Effector memory CD8-positive, alpha-beta T cell (primary cell): ENCODE measurements at regions not wholly inside any gene's neighbourhood (a gene's known extent, or its start where the extent isn't known, plus 50 kb on each side); places are given as distances from the start of the nearest gene placed in this dataset.
"Not testable (repeated sequence)": the region's sequence is repeated elsewhere in the genome, so short reads cannot be mapped to it uniquely, and the experiment has no call there.

Source experiments
- ATAC-seq: fragments of 150-1000 bp; cut with Tn5 transposase; replicated peaks from 2 replicates; pipeline ENCODE4 v1.10.0; 2021; ENCODE audit warnings: mild to moderate bottlenecking, moderate library complexity
- DNase-seq, 3 experiments: peaks; one replicate each; pipeline ENCODE4 v3.0.0; 2021
- H3K27ac Mint-ChIP-seq, 2 donors: one replicate each; pipeline ENCODE4 v1.8.0; 2022; ENCODE audit warnings: mild to moderate bottlenecking in 2 of 2, mixed read lengths in 2 of 2, moderate library complexity in 2 of 2
- H3K27me3 Mint-ChIP-seq, 2 donors: one replicate each; pipeline ENCODE4 v1.8.0; 2022; ENCODE audit warnings: mixed read lengths in 2 of 2
- H3K36me3 Mint-ChIP-seq: one replicate; pipeline ENCODE4 v1.8.0; 2022; ENCODE audit warnings: mild to moderate bottlenecking, moderate library complexity, mixed read lengths; ENCODE audit not compliant: insufficient read depth
- H3K4me1 Mint-ChIP-seq, 2 donors: one replicate each; pipeline ENCODE4 v1.8.0; 2022; ENCODE audit warnings: low read depth in 2 of 2, mixed read lengths in 2 of 2
- H3K4me3 Mint-ChIP-seq, 2 donors: one replicate each; pipeline ENCODE4 v1.8.0; 2022; ENCODE audit warnings: mild to moderate bottlenecking in 2 of 2, mixed read lengths in 2 of 2, moderate library complexity in 2 of 2
- H3K9me3 Mint-ChIP-seq, 2 donors: one replicate each; pipeline ENCODE4 v1.8.0; 2022; ENCODE audit warnings: mixed read lengths in 2 of 2

DNA sequence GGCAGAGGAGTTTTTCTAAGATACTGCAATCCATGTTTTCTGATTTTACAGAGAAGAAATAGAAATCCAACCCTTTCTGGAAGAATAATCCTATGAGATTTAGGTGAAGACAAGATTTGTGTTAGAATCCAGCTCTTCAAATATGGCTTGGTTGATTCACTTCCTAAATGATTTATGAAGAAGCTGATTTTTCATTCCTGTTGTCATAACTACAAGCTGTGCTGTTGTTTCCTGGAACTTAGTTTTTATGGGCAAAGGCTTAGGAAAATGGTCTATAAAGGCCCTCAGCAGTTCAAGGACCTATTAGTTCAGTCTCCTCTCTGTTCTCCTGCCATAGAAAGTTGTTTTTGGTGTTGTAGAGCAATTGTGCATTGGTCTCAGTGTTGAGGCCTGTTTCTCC lies 174.2 kb upstream of the FAM20A start:
- peaks cover 19 to 29% of the 10 kb centered on the region in 2 donors for H3K27me3 Mint-ChIP-seq
- H3K36me3 Mint-ChIP-seq = no peaks in the 10 kb centered on the region
- H3K4me1 Mint-ChIP-seq = no peaks in the 10 kb centered on the region
- DNase-seq (no peak), ATAC-seq (no peak)
- no peak overlapping the region for H3K4me3 Mint-ChIP-seq
- no peaks in the 10 kb centered on the region for H3K9me3 Mint-ChIP-seq
- H3K27ac Mint-ChIP-seq = no peak overlapping the region

- Mint-ChIP-seq H3K4me1 (no peaks in the 10 kb centered on the region), H3K36me3 (no peaks in the 10 kb centered on the region), H3K27me3 (peaks cover 8 to 15% of the 10 kb centered on the region in 2 donors), H3K27ac (no peak overlapping the region), H3K9me3 (no peaks in the 10 kb centered on the region), H3K4me3 (peak overlapping the region in 1 of 2 donors; percentile 26)
- DNase-seq (no peak), ATAC-seq (no peak)
Measured at GRCh38 chr17:68771867-68772515, 170.8 kb upstream of the FAM20A start.

- Mint-ChIP-seq H3K4me3 (no peak overlapping the region), H3K36me3 (no peaks in the 10 kb centered on the region), H3K27me3 (peaks cover 17 to 28% of the 10 kb centered on the region in 2 donors), H3K27ac (no peak overlapping the region), H3K4me1 (no peaks in the 10 kb centered on the region), H3K9me3 (no peaks in the 10 kb centered on the region)
- DNase-seq (no peak), ATAC-seq (no peak)
Measured at GRCh38 chr17:68768804-68769203, 167.6 kb upstream of the FAM20A start.

DNA sequence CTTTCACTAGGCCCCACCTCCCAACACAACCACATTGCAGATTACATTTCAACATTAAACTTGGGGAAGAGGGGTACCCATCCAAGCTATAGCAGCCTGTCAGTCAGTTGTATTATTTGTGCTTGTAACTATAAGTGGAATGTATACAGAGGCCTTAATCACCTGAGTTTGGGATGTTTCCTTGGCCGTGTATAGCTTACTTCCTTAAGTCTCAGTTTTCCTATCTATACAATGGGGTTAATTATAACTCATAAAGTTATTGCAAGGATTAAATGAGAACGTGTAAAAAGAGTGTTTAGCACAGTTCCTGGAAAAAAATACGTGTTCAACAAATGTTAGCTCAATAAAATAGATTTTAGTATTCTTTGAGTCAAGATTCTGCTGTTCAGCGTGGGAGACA lies 165.5 kb upstream of the FAM20A start:
- ATAC-seq (no peak), DNase-seq (no peak)
- H3K4me3 Mint-ChIP-seq = no peak overlapping the region
- peaks cover 9 to 20% of the 10 kb centered on the region in 2 donors for H3K27me3 Mint-ChIP-seq
- no peak overlapping the region for H3K27ac Mint-ChIP-seq
- no peaks in the 10 kb centered on the region for H3K36me3 Mint-ChIP-seq
- no peaks in the 10 kb centered on the region for H3K9me3 Mint-ChIP-seq
- H3K4me1 Mint-ChIP-seq = no peaks in the 10 kb centered on the region

- no peak for ATAC-seq
- no peak for DNase-seq
- peaks cover 6 to 7% of the 10 kb centered on the region in 2 donors for H3K4me1 Mint-ChIP-seq
Measured at GRCh38 chr17:68763562-68763961, 162.4 kb upstream of the FAM20A start.

GRCh38 chr17:68762911-68763310 lies 161.7 kb upstream of the FAM20A start:
- Mint-ChIP-seq H3K27me3 (peaks cover 9 to 26% of the 10 kb centered on the region in 2 donors), H3K4me1 (peaks cover 6 to 7% of the 10 kb centered on the region in 2 donors), H3K9me3 (peaks cover 0 to under 1% of the 10 kb centered on the region in 2 donors), H3K4me3 (no peak overlapping the region), H3K36me3 (no peaks in the 10 kb centered on the region), H3K27ac (no peak overlapping the region)
- no peak for ATAC-seq
- no peak for DNase-seq

More at GRCh38 chr17:68763562-68763961, 162.4 kb upstream of the FAM20A start:
- H3K27ac Mint-ChIP-seq = no peak overlapping the region
- no peaks in the 10 kb centered on the region for H3K9me3 Mint-ChIP-seq
- no peaks in the 10 kb centered on the region for H3K36me3 Mint-ChIP-seq
- H3K4me3 Mint-ChIP-seq = no peak overlapping the region
- peaks cover 9 to 26% of the 10 kb centered on the region in 2 donors for H3K27me3 Mint-ChIP-seq

GRCh38 chr17:68760141-68760475 lies 158.9 kb upstream of the FAM20A start:
- peaks cover 7 to 14% of the 10 kb centered on the region in 2 donors for H3K27me3 Mint-ChIP-seq
- H3K36me3 Mint-ChIP-seq = no peaks in the 10 kb centered on the region
- peaks cover 0 to 2% of the 10 kb centered on the region in 2 donors for H3K9me3 Mint-ChIP-seq
- H3K27ac Mint-ChIP-seq = no peak overlapping the region
- H3K4me3 Mint-ChIP-seq = no peak overlapping the region
- no peak for ATAC-seq
- H3K4me1 Mint-ChIP-seq = peaks cover 6 to 7% of the 10 kb centered on the region in 2 donors
- no peak for DNase-seq

- ATAC-seq (peak; percentile 41), DNase-seq (no peak)
- H3K4me1 Mint-ChIP-seq = peaks cover 6 to 7% of the 10 kb centered on the region in 2 donors
- H3K27ac Mint-ChIP-seq = no peak overlapping the region
- H3K27me3 Mint-ChIP-seq = peaks cover 7 to 10% of the 10 kb centered on the region in 2 donors
- H3K9me3 Mint-ChIP-seq = peaks cover 0 to 2% of the 10 kb centered on the region in 2 donors
- H3K4me3 Mint-ChIP-seq = no peak overlapping the region
- H3K36me3 Mint-ChIP-seq = no peaks in the 10 kb centered on the region
Measured at GRCh38 chr17:68759343-68760140, 158.4 kb upstream of the FAM20A start.

DNA sequence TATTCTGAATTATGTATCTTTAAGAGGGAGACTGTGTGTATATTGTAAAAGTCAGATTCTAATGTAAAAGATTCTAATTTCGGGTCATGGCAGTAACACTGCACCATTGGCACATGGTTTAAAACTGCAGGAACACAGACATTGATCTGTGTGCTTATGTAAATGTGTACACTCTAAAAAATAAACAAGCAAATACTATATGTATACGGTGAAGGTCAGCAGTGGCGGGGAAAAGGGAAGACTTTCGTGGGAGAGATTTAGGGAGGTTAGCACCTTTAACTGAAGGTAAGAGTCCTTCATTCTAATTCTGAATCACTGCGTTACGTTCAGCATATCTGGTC lies 157.8 kb upstream of the FAM20A start:
- H3K4me1 Mint-ChIP-seq = peaks cover 6 to 7% of the 10 kb centered on the region in 2 donors
- H3K36me3 Mint-ChIP-seq = no peaks in the 10 kb centered on the region
- H3K27me3 Mint-ChIP-seq = peaks cover 8 to 14% of the 10 kb centered on the region in 2 donors
- no peak overlapping the region for H3K27ac Mint-ChIP-seq
- H3K4me3 Mint-ChIP-seq = no peak overlapping the region
- peaks cover 0 to 2% of the 10 kb centered on the region in 2 donors for H3K9me3 Mint-ChIP-seq
- ATAC-seq (no peak), DNase-seq (no peak)

DNA sequence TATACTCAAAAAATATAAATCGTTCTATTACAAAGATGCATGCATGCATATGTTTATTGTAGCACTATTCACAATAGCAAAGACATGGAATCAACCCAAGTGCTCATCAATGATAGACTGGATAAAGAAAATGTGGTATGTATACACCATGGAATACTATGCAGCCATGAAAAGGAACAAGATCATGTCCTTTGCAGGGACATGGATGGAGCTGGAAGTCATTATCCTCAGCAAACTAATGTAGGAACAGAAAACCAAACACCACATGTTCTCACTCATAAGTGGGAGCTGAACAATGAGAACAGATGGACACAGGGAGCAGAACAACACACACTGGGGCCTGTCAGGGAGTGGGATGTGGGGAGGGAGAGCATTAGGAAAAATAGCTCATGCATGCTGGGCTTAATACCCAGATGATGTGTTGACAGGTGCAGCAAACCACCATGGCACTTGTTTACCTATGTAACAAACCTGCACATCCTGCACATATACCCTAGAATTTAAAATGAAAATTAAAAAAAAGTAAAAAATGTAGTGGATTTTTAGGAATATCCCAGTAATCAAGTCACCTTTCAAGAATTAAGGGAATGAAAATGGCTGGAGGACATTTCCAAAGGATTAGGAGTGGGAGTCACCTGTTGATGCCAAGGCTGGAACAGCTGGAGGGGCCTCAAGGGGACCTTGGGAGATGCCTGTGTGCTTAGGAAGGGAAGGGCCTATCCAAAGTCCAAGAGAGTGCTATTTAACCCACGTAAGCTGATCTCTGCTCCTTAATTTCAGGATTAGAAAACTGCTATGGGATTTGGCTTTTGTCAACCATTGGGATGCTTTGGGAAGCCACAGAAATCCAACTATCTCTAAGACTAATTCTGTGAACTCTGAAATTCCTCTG lies 156.9 kb upstream of the FAM20A start:
- peaks cover 8 to 15% of the 10 kb centered on the region in 2 donors for H3K27me3 Mint-ChIP-seq
- not testable (repeated sequence) for DNase-seq, H3K4me3 Mint-ChIP-seq, ATAC-seq, H3K36me3 Mint-ChIP-seq, H3K9me3 Mint-ChIP-seq, H3K27ac Mint-ChIP-seq, H3K4me1 Mint-ChIP-seq

GRCh38 chr17:68753985-68754769 lies 153.0 kb upstream of the FAM20A start:
- Mint-ChIP-seq H3K36me3 (no peaks in the 10 kb centered on the region), H3K27ac (no peak overlapping the region), H3K4me3 (no peak overlapping the region), H3K4me1 (no peaks in the 10 kb centered on the region), H3K9me3 (peaks cover 0 to 2% of the 10 kb centered on the region in 2 donors), H3K27me3 (peaks cover 8 to 15% of the 10 kb centered on the region in 2 donors)
- DNase-seq (no peak), ATAC-seq (no peak)

GRCh38 chr17:68750208-68750562 lies 149.0 kb upstream of the FAM20A start:
- no peaks in the 10 kb centered on the region for H3K4me1 Mint-ChIP-seq
- H3K9me3 Mint-ChIP-seq = no peaks in the 10 kb centered on the region
- DNase-seq = no peak
- no peak for ATAC-seq
- H3K27me3 Mint-ChIP-seq = peaks cover 17 to 30% of the 10 kb centered on the region in 2 donors
- H3K27ac Mint-ChIP-seq = no peak overlapping the region
- H3K36me3 Mint-ChIP-seq = no peaks in the 10 kb centered on the region
- H3K4me3 Mint-ChIP-seq = no peak overlapping the region
